PC-9 (cell line): ENCODE measurements at regions not wholly inside any gene's neighbourhood (a gene's known extent, or its start where the extent isn't known, plus 50 kb on each side); places are given as distances from the start of the nearest gene placed in this dataset.

Experiments used
- EZH2 ChIP-seq: fragments of 200-600 bp; sonication (generic); IDR thresholded peaks from 2 replicates; pipeline ENCODE4 v1.8.0; 2017; ENCODE audit warnings: antibody characterized with exemption, low read depth
- TF ChIP-seq, protein P1 (sequence below): fragments of 200-600 bp; sonication (generic); conservative IDR thresholded peaks from 2 replicates; pipeline ENCODE4 v1.6.1; 2017; ENCODE audit warnings: mixed run types, antibody characterized with exemption, mild to moderate bottlenecking, moderate library complexity

DNA sequence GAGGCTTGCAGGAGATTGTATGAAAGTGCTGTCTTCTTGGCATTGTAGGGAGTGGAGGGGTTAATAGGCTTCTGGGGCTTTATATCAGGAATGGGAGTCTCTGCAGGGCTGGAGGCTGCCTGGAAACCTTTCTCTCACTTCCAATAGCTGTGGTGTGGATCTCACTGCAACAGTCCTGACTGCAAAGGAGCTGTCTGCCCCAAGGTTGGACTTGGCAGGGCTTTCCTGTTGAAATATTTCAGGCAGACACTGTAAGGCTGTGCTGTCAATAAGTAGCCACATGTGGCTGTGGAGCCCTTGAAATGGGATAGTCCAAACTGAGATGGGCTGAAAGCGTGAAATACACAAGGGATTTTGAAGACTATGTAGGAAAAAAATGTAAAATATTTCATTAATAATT lies 399.1 kb upstream of the SPRED2 start:
- TF ChIP-seq, protein P1, sequence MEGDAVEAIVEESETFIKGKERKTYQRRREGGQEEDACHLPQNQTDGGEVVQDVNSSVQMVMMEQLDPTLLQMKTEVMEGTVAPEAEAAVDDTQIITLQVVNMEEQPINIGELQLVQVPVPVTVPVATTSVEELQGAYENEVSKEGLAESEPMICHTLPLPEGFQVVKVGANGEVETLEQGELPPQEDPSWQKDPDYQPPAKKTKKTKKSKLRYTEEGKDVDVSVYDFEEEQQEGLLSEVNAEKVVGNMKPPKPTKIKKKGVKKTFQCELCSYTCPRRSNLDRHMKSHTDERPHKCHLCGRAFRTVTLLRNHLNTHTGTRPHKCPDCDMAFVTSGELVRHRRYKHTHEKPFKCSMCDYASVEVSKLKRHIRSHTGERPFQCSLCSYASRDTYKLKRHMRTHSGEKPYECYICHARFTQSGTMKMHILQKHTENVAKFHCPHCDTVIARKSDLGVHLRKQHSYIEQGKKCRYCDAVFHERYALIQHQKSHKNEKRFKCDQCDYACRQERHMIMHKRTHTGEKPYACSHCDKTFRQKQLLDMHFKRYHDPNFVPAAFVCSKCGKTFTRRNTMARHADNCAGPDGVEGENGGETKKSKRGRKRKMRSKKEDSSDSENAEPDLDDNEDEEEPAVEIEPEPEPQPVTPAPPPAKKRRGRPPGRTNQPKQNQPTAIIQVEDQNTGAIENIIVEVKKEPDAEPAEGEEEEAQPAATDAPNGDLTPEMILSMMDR: no peak
- no peak for TF ChIP-seq EZH2
